ENCODE measurements at regions not wholly inside any gene's neighbourhood (a gene's known extent, or its start where the extent isn't known, plus 50 kb on each side); places are given as distances from the start of the nearest gene placed in this dataset.

GRCh38 chr11:64449381-64450167 lies 90.6 kb downstream of the RPS6KA4 start:
- H3K36me3 ChIP-seq (replicated peaks; ENCODE audit: control insufficient read depth, insufficient read depth, low read length), result no peaks in the 10 kb centered on the region
- DNase-seq, result peak; percentile 95
- H3K27me3 ChIP-seq (ENCODE audit: control insufficient read depth, insufficient read depth, low read length), result peaks cover 7% of the 10 kb centered on the region; the same call in 1 of the 2 replicates
- H3K4me3 ChIP-seq (ENCODE audit: insufficient read depth, low read depth, low read length), result peak overlapping the region; percentile 42

GRCh38 chr11:64450168-64450560 lies 91.2 kb downstream of the RPS6KA4 start:
- no peak for DNase-seq
- H3K36me3 ChIP-seq (replicated peaks; ENCODE audit: control insufficient read depth, insufficient read depth, low read length), result no peaks in the 10 kb centered on the region
- H3K4me3 ChIP-seq (ENCODE audit: insufficient read depth, low read depth, low read length), result no peak overlapping the region
- H3K27me3 ChIP-seq (ENCODE audit: control insufficient read depth, insufficient read depth, low read length), result peaks cover 7% of the 10 kb centered on the region; the same call in 1 of the 2 replicates

GRCh38 chr11:64451856-64452255 lies 92.9 kb downstream of the RPS6KA4 start:
- H3K4me3 ChIP-seq (ENCODE audit: insufficient read depth, low read depth, low read length), result no peak overlapping the region
- peaks cover 7% of the 10 kb centered on the region; the same call in 1 of the 2 replicates for H3K27me3 ChIP-seq (ENCODE audit: control insufficient read depth, insufficient read depth, low read length)
- peak; percentile 19 for DNase-seq
- H3K36me3 ChIP-seq (replicated peaks; ENCODE audit: control insufficient read depth, insufficient read depth, low read length), result no peaks in the 10 kb centered on the region

- peak; percentile 32 for DNase-seq
- Histone ChIP-seq H3K36me3 (replicated peaks; ENCODE audit: control insufficient read depth, insufficient read depth, low read length) (no peaks in the 10 kb centered on the region), H3K27me3 (ENCODE audit: control insufficient read depth, insufficient read depth, low read length) (peaks cover 7% of the 10 kb centered on the region; the same call in 1 of the 2 replicates), H3K4me3 (ENCODE audit: insufficient read depth, low read depth, low read length) (no peak overlapping the region)
Observed at GRCh38 chr11:64453466-64453865, 94.5 kb downstream of the RPS6KA4 start.

DNA sequence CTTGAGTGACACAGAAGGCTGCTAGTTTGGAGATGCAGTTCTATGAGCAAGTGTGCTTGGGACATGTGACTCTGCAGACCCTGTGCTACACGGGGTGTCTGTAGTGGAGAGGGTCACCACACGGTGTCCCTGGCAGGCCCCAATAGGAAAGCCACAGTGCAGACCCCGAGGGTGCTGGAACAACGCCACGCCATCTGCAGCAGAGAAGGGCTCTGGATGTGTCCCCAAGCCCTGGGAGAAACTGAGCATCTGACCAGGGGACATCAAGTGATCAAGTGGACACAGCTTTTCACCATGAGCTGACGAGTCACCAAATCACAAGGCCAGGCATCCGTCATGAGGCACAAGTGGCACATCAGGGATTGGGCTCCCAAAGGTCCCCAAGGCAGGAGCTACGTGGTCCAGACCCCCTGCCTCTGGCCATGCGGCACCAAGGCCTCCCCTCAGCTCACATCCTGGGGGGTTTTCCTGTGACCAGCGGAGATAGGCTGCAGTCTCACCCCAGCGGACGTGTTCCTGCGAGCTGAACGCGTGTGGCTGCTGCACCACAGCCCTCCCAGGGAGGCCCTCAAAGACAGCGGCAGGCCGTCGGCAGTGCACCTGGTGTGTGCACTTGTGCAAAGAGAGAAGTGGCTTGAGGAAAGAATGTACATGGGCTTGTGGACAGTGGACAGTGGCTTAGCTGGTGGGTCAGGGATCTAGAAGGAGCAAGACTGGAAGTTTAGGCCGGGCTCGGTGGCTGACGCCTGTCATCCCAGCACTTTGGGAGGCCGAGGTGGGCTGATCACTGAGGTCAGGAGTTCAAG lies 96.7 kb downstream of the RPS6KA4 start:
- no peaks in the 10 kb centered on the region for H3K36me3 ChIP-seq (replicated peaks; ENCODE audit: control insufficient read depth, insufficient read depth, low read length)
- DNase-seq, result no peak
- no peaks in the 10 kb centered on the region for H3K27me3 ChIP-seq (ENCODE audit: control insufficient read depth, insufficient read depth, low read length)
- no peak overlapping the region for H3K4me3 ChIP-seq (ENCODE audit: insufficient read depth, low read depth, low read length)

DNA sequence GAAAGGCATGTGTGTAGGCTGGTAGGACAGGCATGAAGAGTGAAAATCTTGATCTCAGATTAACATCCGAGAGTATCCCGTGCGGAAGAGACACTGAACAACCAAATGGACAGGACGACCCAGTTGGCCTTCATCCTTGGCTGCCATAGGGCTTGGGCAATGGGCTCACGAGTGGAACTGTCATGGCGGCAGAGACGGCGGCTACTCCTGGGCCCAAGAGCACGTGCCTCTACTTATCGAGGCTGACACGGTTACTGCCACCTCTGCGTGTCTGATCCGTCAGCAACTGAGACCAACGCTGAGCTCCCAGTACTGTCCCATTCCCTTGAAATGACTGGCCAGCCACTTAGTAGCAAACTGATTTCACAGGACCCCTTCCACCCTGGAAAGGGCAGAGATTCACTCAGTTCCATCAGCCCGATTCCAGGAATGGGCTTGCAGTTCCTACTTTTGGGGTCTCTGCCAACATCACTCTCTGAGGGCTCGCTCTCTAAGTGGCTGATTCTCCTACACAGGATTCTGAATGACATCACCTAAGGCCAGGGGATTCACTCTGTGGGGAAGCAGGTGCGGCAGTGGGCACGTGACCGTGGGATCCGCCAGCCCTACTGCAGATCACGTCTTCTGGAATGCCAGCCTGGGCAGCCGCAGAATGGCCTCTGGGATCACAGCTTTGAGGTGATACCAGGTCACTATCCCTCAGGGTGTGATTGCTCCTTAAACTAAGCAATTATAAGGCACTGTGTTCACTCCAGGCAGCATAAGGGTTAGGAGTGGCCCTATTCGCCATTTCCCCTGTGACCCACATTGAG lies 97.8 kb downstream of the RPS6KA4 start:
- Histone ChIP-seq H3K36me3 (replicated peaks; ENCODE audit: control insufficient read depth, insufficient read depth, low read length) (no peaks in the 10 kb centered on the region), H3K27me3 (ENCODE audit: control insufficient read depth, insufficient read depth, low read length) (no peaks in the 10 kb centered on the region), H3K4me3 (ENCODE audit: insufficient read depth, low read depth, low read length) (no peak overlapping the region)
- DNase-seq, result no peak

- no peak for DNase-seq
- Histone ChIP-seq H3K27me3 (ENCODE audit: control insufficient read depth, insufficient read depth, low read length) (no peaks in the 10 kb centered on the region), H3K4me3 (ENCODE audit: insufficient read depth, low read depth, low read length) (no peak overlapping the region), H3K36me3 (replicated peaks; ENCODE audit: control insufficient read depth, insufficient read depth, low read length) (no peaks in the 10 kb centered on the region)
Observed at GRCh38 chr11:64457416-64458010, 98.2 kb upstream of the SLC22A11 start.

- no peaks in the 10 kb centered on the region for H3K27me3 ChIP-seq (ENCODE audit: control insufficient read depth, insufficient read depth, low read length)
- H3K4me3 ChIP-seq (ENCODE audit: insufficient read depth, low read depth, low read length), result no peak overlapping the region
- no peaks in the 10 kb centered on the region for H3K36me3 ChIP-seq (replicated peaks; ENCODE audit: control insufficient read depth, insufficient read depth, low read length)
- peak; percentile 55 for DNase-seq
Observed at GRCh38 chr11:64458997-64459396, 96.7 kb upstream of the SLC22A11 start.

DNA sequence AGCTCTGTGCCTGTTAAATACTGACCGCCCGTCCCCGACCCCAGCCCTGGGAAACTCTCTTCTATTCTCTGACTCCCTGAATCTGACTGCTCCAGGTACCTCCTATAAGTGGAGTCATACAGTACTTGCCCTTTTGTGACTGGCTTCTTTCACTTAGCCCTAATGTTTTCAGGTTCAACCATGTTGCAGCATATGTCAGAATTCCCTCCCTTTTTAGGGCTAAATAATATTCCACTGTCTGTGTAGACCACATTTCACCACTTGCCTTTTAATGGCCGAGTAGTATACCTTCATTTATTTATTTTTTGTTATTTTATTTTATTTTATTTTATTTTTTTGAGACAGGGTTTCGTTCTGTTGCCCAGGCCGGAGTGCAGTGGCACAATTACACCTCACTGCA lies 96.1 kb upstream of the SLC22A11 start:
- H3K4me3 ChIP-seq (ENCODE audit: insufficient read depth, low read depth, low read length), result no peak overlapping the region
- DNase-seq, result no peak

DNA sequence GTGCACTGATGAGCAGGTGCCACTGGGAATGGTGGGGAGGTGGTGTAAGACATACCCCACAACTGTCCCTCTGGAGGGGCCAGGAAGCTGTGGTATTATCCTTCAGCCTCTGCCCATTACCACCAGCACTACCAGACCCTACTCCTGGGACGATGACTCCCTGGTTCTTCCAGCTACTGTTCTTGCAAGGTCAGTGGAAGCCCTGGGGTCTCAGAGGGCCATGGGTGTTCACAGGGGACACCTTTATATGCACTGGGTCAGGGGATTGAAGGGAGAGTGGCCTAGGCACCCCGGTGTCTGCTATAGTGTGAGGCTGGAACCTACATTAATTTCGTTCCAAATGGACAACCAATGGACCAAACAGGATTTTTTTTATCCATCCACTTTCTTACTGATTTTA lies 94.7 kb upstream of the SLC22A11 start:
- Histone ChIP-seq H3K36me3 (replicated peaks; ENCODE audit: control insufficient read depth, insufficient read depth, low read length) (no peaks in the 10 kb centered on the region), H3K4me3 (ENCODE audit: insufficient read depth, low read depth, low read length) (no peak overlapping the region)
- no peak for DNase-seq

More for the DNA sequence above, 96.1 kb upstream of the SLC22A11 start:
- H3K27me3 ChIP-seq (ENCODE audit: control insufficient read depth, insufficient read depth, low read length), result no peaks in the 10 kb centered on the region
- no peaks in the 10 kb centered on the region for H3K36me3 ChIP-seq (replicated peaks; ENCODE audit: control insufficient read depth, insufficient read depth, low read length)

DNA sequence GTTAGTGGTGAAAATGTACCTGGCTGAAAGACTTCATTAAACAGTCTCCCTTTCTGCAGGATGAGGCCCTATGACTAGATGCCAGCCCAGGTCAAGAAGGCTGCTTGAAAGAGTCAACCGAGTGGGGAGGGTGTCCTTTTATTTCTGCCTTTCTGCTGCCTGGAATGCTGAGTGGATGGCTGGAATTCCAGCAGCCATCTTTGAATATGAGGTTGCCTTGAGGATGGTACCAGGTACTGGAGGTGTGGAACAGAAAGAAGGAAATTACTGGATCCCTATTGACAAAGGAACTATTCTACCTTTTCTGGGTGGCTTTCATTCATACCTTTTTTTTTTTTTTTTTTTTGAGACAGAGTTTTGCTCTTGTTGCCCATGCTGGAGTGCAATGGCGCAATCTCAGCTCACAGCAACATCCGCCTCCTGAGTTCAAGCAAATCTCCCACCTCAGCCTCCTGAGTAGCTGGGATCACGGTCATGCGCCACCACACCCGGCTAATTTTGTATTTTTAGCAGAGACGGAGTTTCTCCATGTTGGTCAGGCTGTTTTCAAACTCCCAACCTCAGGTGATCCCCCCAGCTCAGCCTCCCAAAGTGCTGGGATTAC lies 89.5 kb upstream of the SLC22A11 start:
- Histone ChIP-seq H3K27me3 (ENCODE audit: control insufficient read depth, insufficient read depth, low read length) (no peaks in the 10 kb centered on the region), H3K36me3 (replicated peaks; ENCODE audit: control insufficient read depth, insufficient read depth, low read length) (no peaks in the 10 kb centered on the region), H3K4me3 (ENCODE audit: insufficient read depth, low read depth, low read length) (no peak overlapping the region)
- no peak for DNase-seq

More for the DNA sequence above, 94.7 kb upstream of the SLC22A11 start:
- no peaks in the 10 kb centered on the region for H3K27me3 ChIP-seq (ENCODE audit: control insufficient read depth, insufficient read depth, low read length)

DNA sequence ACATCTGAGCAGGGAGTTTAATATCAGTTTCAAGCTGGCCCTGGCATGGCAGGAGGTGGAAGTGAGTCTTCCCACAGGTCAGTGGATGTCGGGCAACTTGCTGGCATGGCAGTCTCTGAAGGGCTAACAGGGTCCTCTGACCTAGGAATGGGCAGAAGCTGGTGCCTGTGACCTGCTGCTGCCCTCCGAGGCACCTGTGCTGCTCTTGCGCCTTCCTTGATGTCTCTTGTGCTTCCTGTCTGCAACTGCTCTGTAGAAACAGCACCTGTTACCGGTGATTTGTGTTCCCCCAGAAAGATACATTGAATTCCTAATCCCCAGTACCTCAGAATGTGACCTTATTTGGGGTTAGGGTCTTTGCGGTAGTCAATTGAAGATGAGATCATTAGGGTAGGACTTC lies 86.5 kb upstream of the SLC22A11 start:
- DNase-seq, result no peak
- no peaks in the 10 kb centered on the region for H3K36me3 ChIP-seq (replicated peaks; ENCODE audit: control insufficient read depth, insufficient read depth, low read length)
- H3K27me3 ChIP-seq (ENCODE audit: control insufficient read depth, insufficient read depth, low read length), result no peaks in the 10 kb centered on the region
- no peak overlapping the region for H3K4me3 ChIP-seq (ENCODE audit: insufficient read depth, low read depth, low read length)

DNA sequence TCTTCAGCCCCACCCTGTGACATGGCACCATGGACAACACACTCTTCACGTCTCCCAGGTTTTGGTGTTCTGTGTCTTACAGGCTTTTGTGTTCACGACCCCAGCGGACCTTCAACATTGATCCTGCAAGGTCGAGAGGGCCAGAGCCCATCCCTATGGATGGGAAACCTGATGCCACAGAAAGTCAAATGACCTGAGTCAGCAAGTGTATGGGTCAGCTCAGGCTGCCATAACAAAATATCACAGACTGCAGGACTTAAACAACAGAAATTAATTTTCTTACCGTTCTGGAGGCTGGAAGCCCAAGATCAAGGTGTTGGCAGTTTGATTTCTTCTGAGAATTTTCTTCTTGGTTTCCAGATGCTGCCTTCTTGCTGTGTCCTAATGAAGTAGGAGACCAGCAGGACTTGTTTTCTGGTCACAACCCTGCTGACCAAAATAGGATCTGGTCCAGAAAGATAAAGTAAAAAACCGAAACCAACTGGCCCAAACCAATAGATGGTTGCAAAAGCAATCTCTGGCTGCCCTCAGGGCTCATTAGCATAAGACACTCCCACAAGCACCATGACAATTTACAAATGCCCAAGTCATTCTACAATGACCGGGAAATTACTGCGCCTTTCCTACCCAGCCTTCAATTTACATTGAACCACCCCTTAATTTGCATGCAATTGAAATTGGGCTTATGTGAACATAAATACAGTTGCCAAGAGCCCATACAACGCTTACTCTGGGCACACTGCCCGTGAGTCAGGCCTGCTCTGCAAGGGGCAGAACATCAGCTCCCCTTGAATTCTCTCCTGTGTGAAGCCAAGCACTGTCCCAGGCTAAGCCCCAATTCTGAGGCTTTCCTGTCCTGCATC lies 82.9 kb upstream of the SLC22A11 start:
- no peaks in the 10 kb centered on the region for H3K27me3 ChIP-seq (ENCODE audit: control insufficient read depth, insufficient read depth, low read length)

More for the DNA sequence above, 82.9 kb upstream of the SLC22A11 start:
- H3K4me3 ChIP-seq (ENCODE audit: insufficient read depth, low read depth, low read length), result no peak overlapping the region
- no peak for DNase-seq
- H3K36me3 ChIP-seq (replicated peaks; ENCODE audit: control insufficient read depth, insufficient read depth, low read length), result no peaks in the 10 kb centered on the region

Measured in H7 (cell line).